Stimulated activated effector memory CD8-positive, alpha-beta T cell treated with anti-CD3 and anti-CD28 coated beads, Interleukin-12 subunit alpha, Interleukin-12 subunit beta, amount 100 ng/mL, for 72 hours (primary cell): ENCODE measurements at regions not wholly inside any gene's neighbourhood (a gene's known extent, or its start where the extent isn't known, plus 50 kb on each side); places are given as distances from the start of the nearest gene placed in this dataset.

Experiments
- ATAC-seq: fragments of 150-1000 bp; cut with Tn5 transposase; 2 replicates; pipeline ENCODE4 v1.10.0; 2021
- DNase-seq, 2 donors: peaks; one replicate each; pipeline ENCODE4 v3.0.0; 2021 to 2022; ENCODE audit warnings: low spot score in 2 of 2
- H3K27ac Mint-ChIP-seq: one replicate; pipeline ENCODE4 v1.8.0; 2022; ENCODE audit warnings: mild to moderate bottlenecking, mixed read lengths
- H3K36me3 Mint-ChIP-seq: one replicate; pipeline ENCODE4 v1.8.0; 2022; ENCODE audit warnings: mild to moderate bottlenecking, mixed read lengths
- H3K4me1 Mint-ChIP-seq: one replicate; pipeline ENCODE4 v1.8.0; 2022; ENCODE audit warnings: mixed read lengths
- H3K4me3 Mint-ChIP-seq: one replicate; pipeline ENCODE4 v1.8.0; 2022; ENCODE audit warnings: mild to moderate bottlenecking, mixed read lengths
- H3K9me3 Mint-ChIP-seq: one replicate; pipeline ENCODE4 v1.8.0; 2022; ENCODE audit warnings: mixed read lengths

GRCh38 chr16:9469512-9469911, 378.1 kb downstream of the HAPSTR1 start:
- ATAC-seq = no peak
- Mint-ChIP-seq H3K4me3 (no peak overlapping the region), H3K9me3 (peaks cover 3% of the 10 kb centered on the region), H3K27ac (no peak overlapping the region), H3K36me3 (no peaks in the 10 kb centered on the region), H3K4me1 (no peaks in the 10 kb centered on the region)
- DNase-seq = no peak

DNA sequence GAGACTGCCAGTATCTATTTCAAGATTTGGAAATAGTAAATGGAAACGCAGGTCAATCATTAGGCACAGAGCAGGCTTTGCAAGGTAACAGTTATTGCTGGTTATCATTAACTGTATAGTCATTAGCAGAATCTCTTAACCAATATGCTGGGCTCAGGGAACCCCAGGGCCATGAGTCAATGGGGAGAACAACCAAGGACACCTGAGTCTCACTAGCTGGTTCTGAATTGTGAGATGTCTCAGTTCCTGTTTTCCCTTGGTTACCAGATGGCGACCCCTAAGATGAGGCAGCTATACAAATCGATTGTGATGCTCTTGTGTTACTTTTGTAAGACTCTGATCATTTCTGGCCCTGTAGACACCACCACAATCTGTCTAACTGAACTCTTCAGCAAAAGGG, 385.3 kb downstream of the HAPSTR1 start:
- no peaks in the 10 kb centered on the region for H3K4me1 Mint-ChIP-seq

DNA sequence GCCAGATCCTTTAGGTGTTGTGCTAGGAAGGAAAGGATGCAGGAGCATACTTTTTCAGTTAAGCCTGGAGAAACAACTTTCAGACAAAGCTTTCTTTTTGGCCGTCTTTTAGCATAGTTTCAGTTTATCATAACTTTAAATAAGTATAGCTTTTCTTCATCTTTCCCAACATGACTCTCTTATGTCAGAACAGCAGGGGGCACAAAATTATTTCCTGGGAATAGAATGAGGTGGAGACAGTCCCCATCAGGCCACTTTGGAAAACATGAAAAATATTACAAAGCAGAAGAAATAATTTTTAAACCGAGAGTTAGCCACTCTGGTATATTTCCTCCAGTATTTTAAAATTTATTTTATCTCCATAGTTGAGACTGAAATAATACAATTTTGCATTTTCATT, 387.6 kb downstream of the HAPSTR1 start:
- DNase-seq (no peak), ATAC-seq (no peak)
- Mint-ChIP-seq H3K27ac (no peak overlapping the region), H3K4me1 (no peaks in the 10 kb centered on the region), H3K9me3 (peaks cover 4% of the 10 kb centered on the region), H3K4me3 (no peak overlapping the region), H3K36me3 (no peaks in the 10 kb centered on the region)

More for the DNA sequence above, 385.3 kb downstream of the HAPSTR1 start:
- no peaks in the 10 kb centered on the region for H3K36me3 Mint-ChIP-seq
- H3K27ac Mint-ChIP-seq = no peak overlapping the region
- DNase-seq (no peak), ATAC-seq (no peak)
- no peak overlapping the region for H3K4me3 Mint-ChIP-seq
- H3K9me3 Mint-ChIP-seq = peaks cover 4% of the 10 kb centered on the region

GRCh38 chr16:9480503-9480902, 389.1 kb downstream of the HAPSTR1 start:
- no peak overlapping the region for H3K4me3 Mint-ChIP-seq
- H3K36me3 Mint-ChIP-seq = no peaks in the 10 kb centered on the region
- H3K27ac Mint-ChIP-seq = no peak overlapping the region
- no peaks in the 10 kb centered on the region for H3K9me3 Mint-ChIP-seq
- no peak for DNase-seq
- ATAC-seq = no peak
- no peaks in the 10 kb centered on the region for H3K4me1 Mint-ChIP-seq

- no peaks in the 10 kb centered on the region for H3K9me3 Mint-ChIP-seq
- DNase-seq = no peak
- ATAC-seq = no peak
These were observed 390.6 kb downstream of the HAPSTR1 start for GRCh38 chr16:9481747-9482730.

DNA sequence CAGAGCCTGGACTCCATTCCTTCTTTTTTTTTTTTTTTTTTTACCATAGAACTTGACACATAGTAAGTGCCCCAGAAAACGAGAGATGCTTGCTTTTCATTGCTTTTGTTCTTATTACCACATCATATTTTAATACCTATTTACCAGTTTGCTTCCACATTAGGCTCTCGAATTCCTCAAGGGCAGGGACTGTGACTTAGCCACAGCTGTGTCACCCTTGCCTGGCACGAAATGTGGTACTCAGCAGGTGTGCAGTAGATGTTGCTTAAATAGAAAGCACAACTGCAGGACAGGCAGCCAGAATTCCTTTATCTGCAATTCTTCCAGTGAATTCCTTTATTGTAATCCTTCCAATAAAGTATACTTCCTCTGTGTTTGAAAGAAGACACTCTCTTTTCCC, 393.0 kb downstream of the HAPSTR1 start:
- Mint-ChIP-seq H3K9me3 (no peaks in the 10 kb centered on the region), H3K27ac (no peak overlapping the region), H3K4me1 (no peaks in the 10 kb centered on the region), H3K4me3 (no peak overlapping the region), H3K36me3 (no peaks in the 10 kb centered on the region)
- DNase-seq (no peak), ATAC-seq (no peak)

More at GRCh38 chr16:9481747-9482730, 390.6 kb downstream of the HAPSTR1 start:
- Mint-ChIP-seq H3K27ac (no peak overlapping the region), H3K4me1 (no peaks in the 10 kb centered on the region), H3K4me3 (no peak overlapping the region), H3K36me3 (no peaks in the 10 kb centered on the region)

DNA sequence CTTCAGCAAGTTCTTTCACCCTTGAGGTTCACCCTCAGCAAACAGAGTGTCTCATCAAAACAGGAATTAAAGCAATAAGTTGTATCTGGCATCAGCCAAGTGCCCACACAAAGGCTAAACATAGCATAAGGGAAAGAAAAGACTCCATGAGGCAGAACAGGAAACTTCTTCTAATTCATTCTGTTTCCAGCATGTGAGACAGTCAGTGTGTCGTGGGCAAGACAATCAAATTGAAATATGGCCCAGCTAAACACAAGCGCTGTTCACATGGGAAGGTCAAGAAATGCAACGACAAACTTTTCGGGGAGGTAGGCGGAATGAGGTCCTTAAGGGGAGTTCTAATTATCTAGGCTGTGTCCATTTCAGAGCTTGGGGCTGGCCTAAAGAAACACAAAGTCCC, 393.4 kb downstream of the HAPSTR1 start:
- Mint-ChIP-seq H3K27ac (no peak overlapping the region), H3K4me1 (no peaks in the 10 kb centered on the region), H3K9me3 (no peaks in the 10 kb centered on the region), H3K4me3 (no peak overlapping the region), H3K36me3 (no peaks in the 10 kb centered on the region)
- DNase-seq (no peak), ATAC-seq (no peak)

- Mint-ChIP-seq H3K4me3 (no peak overlapping the region), H3K36me3 (no peaks in the 10 kb centered on the region), H3K9me3 (peaks cover 5% of the 10 kb centered on the region), H3K4me1 (no peaks in the 10 kb centered on the region), H3K27ac (no peak overlapping the region)
- DNase-seq (no peak), ATAC-seq (no peak)
These were observed 398.5 kb downstream of the HAPSTR1 start for GRCh38 chr16:9489835-9490467.

DNA sequence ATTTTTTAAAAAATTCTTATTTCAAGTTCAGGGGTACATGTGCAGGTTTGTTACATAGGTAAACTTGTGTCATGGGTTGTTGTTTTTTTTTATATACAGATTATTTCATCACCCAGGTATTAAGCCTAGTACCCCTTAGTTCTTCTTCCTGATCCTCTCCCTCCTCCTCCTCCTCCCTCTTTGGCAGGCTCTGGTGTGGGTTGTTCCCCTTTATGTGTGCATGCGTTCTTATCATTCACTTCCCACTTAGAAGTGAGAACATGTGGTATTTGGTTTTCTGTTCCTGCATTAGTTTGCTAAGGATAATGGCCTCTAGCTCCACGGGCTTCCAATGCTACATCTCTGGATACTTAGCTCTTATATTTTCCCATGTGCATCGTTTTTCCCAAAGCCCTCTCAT, 404.4 kb downstream of the HAPSTR1 start:
- H3K36me3 Mint-ChIP-seq = no peaks in the 10 kb centered on the region
- H3K9me3 Mint-ChIP-seq = peaks cover 15% of the 10 kb centered on the region
- no peaks in the 10 kb centered on the region for H3K4me1 Mint-ChIP-seq
- H3K27ac Mint-ChIP-seq = no peak overlapping the region
- no peak for ATAC-seq
- DNase-seq = no peak
- no peak overlapping the region for H3K4me3 Mint-ChIP-seq

- Mint-ChIP-seq H3K9me3 (peaks cover 14% of the 10 kb centered on the region), H3K4me1 (no peaks in the 10 kb centered on the region), H3K36me3 (no peaks in the 10 kb centered on the region), H3K27ac (no peak overlapping the region), H3K4me3 (no peak overlapping the region)
- ATAC-seq = no peak
- no peak for DNase-seq
These were observed 406.3 kb downstream of the HAPSTR1 start for GRCh38 chr16:9497750-9498149.

DNA sequence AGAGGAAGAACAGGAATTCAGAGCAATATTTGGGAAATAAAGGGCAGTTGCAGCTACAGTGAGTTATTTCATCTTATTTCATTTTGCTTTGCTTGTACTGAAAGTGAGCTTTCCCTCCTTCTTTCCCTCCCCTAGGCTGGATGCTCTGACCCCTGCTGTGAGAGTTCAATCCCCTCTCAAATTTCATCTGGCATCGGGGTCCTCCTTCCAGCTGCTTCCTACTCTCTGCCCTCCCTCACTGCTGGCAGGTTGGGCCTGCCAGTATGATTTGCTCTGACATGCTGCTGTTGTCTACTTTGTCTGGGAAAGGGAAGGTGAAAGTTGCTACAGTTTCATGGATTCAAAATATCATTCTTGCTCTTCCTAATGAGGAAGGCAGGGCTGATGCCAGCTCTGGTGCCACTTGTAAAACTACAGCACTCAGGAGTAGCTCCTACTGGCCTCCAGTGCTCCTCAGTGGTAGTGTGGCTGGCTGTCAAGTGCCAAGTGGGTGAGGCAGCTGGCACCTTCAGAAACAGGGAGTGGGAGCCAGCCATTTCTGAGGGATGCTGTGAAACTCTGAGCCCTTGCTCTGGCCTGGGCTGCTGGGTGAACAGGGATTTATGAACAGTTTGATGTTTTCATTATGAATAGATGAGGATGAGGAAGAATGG, 408.6 kb downstream of the HAPSTR1 start:
- no peaks in the 10 kb centered on the region for H3K36me3 Mint-ChIP-seq
- H3K4me3 Mint-ChIP-seq = no peak overlapping the region
- no peak overlapping the region for H3K27ac Mint-ChIP-seq
- H3K9me3 Mint-ChIP-seq = peaks cover 14% of the 10 kb centered on the region
- no peaks in the 10 kb centered on the region for H3K4me1 Mint-ChIP-seq
- no peak for DNase-seq
- ATAC-seq = no peak

DNA sequence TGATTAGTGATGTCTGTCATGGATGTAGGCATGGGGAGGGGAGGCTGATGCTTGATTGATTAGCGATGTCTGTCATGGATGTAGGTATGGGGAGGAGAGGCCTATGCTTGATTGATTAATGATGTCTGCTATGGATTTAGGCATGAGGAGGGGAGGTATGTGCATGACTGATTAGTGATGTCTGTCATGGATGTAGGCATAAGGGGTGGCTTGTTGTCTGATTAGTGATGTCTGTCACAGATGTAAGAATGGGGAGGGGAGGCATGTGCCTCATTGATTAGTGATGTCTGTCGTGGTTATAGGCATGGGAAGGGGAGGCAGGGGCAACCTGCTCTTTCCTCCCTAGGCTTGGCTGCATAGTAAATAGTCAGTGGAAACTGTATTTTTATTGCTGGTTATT, 409.4 kb downstream of the HAPSTR1 start:
- DNase-seq (no peak), ATAC-seq (no peak)
- Mint-ChIP-seq H3K27ac (no peak overlapping the region), H3K36me3 (no peaks in the 10 kb centered on the region), H3K4me3 (no peak overlapping the region), H3K9me3 (peaks cover 14% of the 10 kb centered on the region), H3K4me1 (no peaks in the 10 kb centered on the region)

DNA sequence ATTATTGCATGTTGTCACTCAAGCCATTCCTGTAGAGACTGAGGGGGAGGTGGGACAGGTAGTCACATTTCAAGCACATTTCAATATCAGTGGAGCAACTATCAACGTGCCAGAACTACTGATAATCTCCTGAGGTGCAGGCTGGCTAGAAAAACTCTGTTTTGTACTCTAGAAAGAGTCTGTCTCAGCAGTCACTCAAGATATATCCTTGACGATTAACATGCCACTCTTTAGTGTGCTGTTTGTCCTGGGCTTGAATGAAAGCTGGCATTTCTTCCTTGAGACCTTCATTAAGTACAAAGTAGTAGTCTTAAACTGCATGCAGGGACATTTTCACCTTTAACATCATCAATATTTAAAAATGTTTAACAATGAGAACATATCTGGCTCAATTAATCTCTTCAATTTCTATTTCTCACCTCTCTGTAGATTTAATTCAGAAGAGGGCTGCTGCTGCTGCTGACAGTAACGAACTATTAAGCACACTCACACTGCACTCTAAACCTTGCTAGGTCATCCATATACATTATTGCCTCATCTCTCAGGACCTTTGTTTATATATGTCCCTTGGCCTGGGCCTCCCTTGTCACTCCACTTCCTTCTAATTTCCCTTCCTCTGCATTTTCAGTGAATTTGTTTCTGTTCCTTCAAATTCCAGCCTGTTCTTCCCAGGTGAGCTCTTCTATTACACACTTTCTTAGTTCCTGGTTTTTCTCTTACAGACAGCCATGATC, 412.0 kb downstream of the HAPSTR1 start:
- DNase-seq (no peak), ATAC-seq (no peak)
- Mint-ChIP-seq H3K36me3 (no peaks in the 10 kb centered on the region), H3K27ac (no peak overlapping the region), H3K4me3 (no peak overlapping the region), H3K4me1 (no peaks in the 10 kb centered on the region), H3K9me3 (peaks cover 16% of the 10 kb centered on the region)

- DNase-seq (no peak), ATAC-seq (no peak)
- Mint-ChIP-seq H3K36me3 (no peaks in the 10 kb centered on the region), H3K4me3 (no peak overlapping the region), H3K27ac (no peak overlapping the region), H3K4me1 (no peaks in the 10 kb centered on the region), H3K9me3 (peaks cover 5% of the 10 kb centered on the region)
These were observed 417.0 kb downstream of the HAPSTR1 start for GRCh38 chr16:9508328-9508936.

DNA sequence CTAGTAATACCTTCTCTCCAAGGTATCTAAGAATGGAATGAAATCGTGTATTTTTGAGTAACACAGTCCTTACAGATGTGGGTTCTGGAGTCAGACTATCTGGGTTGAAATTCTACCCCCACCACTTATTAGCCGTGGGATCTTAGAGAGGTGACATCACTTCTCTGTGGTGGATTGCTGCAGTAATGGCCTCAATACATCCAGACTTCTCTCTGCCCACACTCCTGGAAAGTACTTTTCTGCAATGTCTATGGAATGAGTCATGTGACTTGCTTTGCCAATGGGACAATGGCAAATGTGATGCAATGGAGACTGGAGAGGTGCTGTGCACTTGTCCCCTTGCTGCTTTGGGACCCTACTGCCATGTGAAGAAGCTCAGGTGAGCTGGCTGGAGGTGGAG, 418.2 kb downstream of the HAPSTR1 start:
- Mint-ChIP-seq H3K4me3 (no peak overlapping the region), H3K9me3 (peaks cover 7% of the 10 kb centered on the region), H3K27ac (no peak overlapping the region), H3K4me1 (no peaks in the 10 kb centered on the region), H3K36me3 (no peaks in the 10 kb centered on the region)
- no peak for ATAC-seq
- no peak for DNase-seq
